Breast epithelium (tissue), 4 donors: ENCODE measurements at regions not wholly inside any gene's neighbourhood (a gene's known extent, or its start where the extent isn't known, plus 50 kb on each side); places are given as distances from the start of the nearest gene placed in this dataset.

ENCODE experiments used
- DNase-seq, 2 donors: peaks; one replicate each; pipeline ENCODE4 v3.0.0-alpha.2; 2019; ENCODE audit warnings: low spot score in 2 of 2
- H3K27ac ChIP-seq, 2 donors: fragments of 200-600 bp; sonication (generic) in 1 of 2; one replicate each; pipeline ENCODE4 v1.5.1; 2016 to 2019; ENCODE audit warnings: mild to moderate bottlenecking in 1 of 2
- H3K27me3 ChIP-seq, 2 donors: fragments of 200-600 bp; sonication (generic) in 1 of 2; one replicate each; pipeline versions ENCODE4 v1.5.1 to v1.6.0; 2017 to 2019; ENCODE audit warnings: control low read depth in 1 of 2, mild to moderate bottlenecking in 1 of 2
- H3K36me3 ChIP-seq: fragments of 200-600 bp; one replicate; pipeline ENCODE4 v1.5.1; 2019
- H3K4me1 ChIP-seq, 2 donors: fragments of 200-600 bp; sonication (generic); one replicate each; pipeline ENCODE4 v1.5.1; 2016 to 2019; ENCODE audit warnings: control low read depth in 1 of 2
- H3K4me3 ChIP-seq, 3 donors: fragments of 200-600 bp; sonication (generic); 1 replicate in 2 of 3; 2 replicates in 1 of 3; pipeline ENCODE4 v1.5.1; 2016 to 2019; ENCODE audit warnings: mild to moderate bottlenecking in 3 of 3, moderate library complexity in 2 of 3
- H3K9me3 ChIP-seq, 2 donors: fragments of 200-600 bp; sonication (generic) in 1 of 2; one replicate each; pipeline ENCODE4 v1.5.1; 2016 to 2019; ENCODE audit warnings: control low read depth in 1 of 2
- CTCF ChIP-seq, 3 donors: fragments of 450-650 bp; IDR thresholded peaks; one replicate each; pipeline ENCODE4 v1.5.1; 2016 to 2017; ENCODE audit warnings: antibody characterized with exemption in 3 of 3, mild to moderate bottlenecking in 3 of 3, moderate library complexity in 3 of 3
- POLR2A ChIP-seq: fragments of 450-650 bp; IDR thresholded peaks from one replicate; pipeline ENCODE4 v1.6.1; 2016; ENCODE audit warnings: antibody characterized with exemption, mild to moderate bottlenecking, moderate library complexity
- POLR2AphosphoS5 ChIP-seq, 3 donors: sonication (generic); formaldehyde crosslinking; IDR thresholded peaks; one replicate each; pipeline ENCODE4 v1.6.1; 2017; ENCODE audit warnings: antibody characterized with exemption in 3 of 3
- intact Hi-C: fragments of 100-400 bp; cut with DNase I; formaldehyde crosslinking; loops from one replicate; pipeline ENCODE4 v1.15.1; 2023; ENCODE audit warnings: low total_unique reads

DNA sequence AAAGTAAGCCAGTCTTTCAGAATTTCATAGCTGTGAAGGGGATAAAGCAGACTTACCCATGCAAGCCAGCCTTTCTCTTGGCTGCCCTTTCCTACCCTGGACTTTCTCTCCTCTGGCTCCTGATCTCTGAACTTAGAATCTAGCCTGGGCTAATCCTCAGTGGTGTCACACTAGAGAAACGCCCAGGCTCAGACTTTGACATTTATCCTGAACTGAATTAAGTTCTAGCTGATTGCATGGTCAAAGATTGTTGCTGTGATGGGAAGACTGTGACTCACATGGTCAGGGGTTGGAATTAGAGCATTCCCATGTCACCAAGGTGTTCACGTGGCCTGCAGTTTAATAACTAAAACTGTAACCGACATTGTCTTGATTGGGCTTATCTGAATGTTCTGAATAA lies 469.5 kb upstream of the FAT1 start:
- no peaks in the 10 kb centered on the region for H3K36me3 ChIP-seq
- no peak for DNase-seq
- H3K27me3 ChIP-seq: no peaks in the 10 kb centered on the region
- H3K27ac ChIP-seq: no peak overlapping the region
- no peak overlapping the region for H3K4me3 ChIP-seq
- intact Hi-C loops: no loop called here
- H3K9me3 ChIP-seq: no peaks in the 10 kb centered on the region
- TF ChIP-seq POLR2AphosphoS5 (IDR thresholded peaks at IDR 0.05): no peak
- TF ChIP-seq CTCF (IDR thresholded peaks at IDR 0.05): no peak
- no peak for TF ChIP-seq POLR2A
- no peaks in the 10 kb centered on the region for H3K4me1 ChIP-seq

GRCh38 chr4:187204389-187204918 lies 480.8 kb upstream of the FAT1 start:
- H3K4me3 ChIP-seq: no peak overlapping the region
- H3K36me3 ChIP-seq: no peaks in the 10 kb centered on the region
- H3K27me3 ChIP-seq: no peaks in the 10 kb centered on the region
- intact Hi-C loops: no loop called here
- H3K9me3 ChIP-seq: peaks cover 3 to 5% of the 10 kb centered on the region in 2 donors
- peak; percentile 35 to 53 for DNase-seq
- TF ChIP-seq POLR2A (no peak), CTCF (IDR thresholded peaks at IDR 0.05) (no peak), POLR2AphosphoS5 (IDR thresholded peaks at IDR 0.05) (no peak)
- no peak overlapping the region for H3K27ac ChIP-seq
- H3K4me1 ChIP-seq: peaks cover 0 to 5% of the 10 kb centered on the region in 2 donors

- Histone ChIP-seq H3K27ac (no peak overlapping the region), H3K4me3 (no peak overlapping the region), H3K36me3 (no peaks in the 10 kb centered on the region), H3K4me1 (peaks cover 0 to 12% of the 10 kb centered on the region in 2 donors), H3K27me3 (no peaks in the 10 kb centered on the region), H3K9me3 (no peaks in the 10 kb centered on the region)
- no peak for DNase-seq
- TF ChIP-seq CTCF (IDR thresholded peaks at IDR 0.05): no peak
- intact Hi-C loops: no loop called here
Observed at GRCh38 chr4:187207931-187208330, 484.3 kb upstream of the FAT1 start.

GRCh38 chr4:187208651-187209050 lies 485.0 kb upstream of the FAT1 start:
- H3K27me3 ChIP-seq: no peaks in the 10 kb centered on the region
- H3K27ac ChIP-seq: no peak overlapping the region
- TF ChIP-seq POLR2AphosphoS5 (IDR thresholded peaks at IDR 0.05) (no peak), POLR2A (no peak)
- intact Hi-C loops: no loop called here
- peaks cover 0 to 11% of the 10 kb centered on the region in 2 donors for H3K4me1 ChIP-seq
- DNase-seq: no peak
- no peaks in the 10 kb centered on the region for H3K36me3 ChIP-seq
- no peaks in the 10 kb centered on the region for H3K9me3 ChIP-seq
- no peak overlapping the region for H3K4me3 ChIP-seq

DNA sequence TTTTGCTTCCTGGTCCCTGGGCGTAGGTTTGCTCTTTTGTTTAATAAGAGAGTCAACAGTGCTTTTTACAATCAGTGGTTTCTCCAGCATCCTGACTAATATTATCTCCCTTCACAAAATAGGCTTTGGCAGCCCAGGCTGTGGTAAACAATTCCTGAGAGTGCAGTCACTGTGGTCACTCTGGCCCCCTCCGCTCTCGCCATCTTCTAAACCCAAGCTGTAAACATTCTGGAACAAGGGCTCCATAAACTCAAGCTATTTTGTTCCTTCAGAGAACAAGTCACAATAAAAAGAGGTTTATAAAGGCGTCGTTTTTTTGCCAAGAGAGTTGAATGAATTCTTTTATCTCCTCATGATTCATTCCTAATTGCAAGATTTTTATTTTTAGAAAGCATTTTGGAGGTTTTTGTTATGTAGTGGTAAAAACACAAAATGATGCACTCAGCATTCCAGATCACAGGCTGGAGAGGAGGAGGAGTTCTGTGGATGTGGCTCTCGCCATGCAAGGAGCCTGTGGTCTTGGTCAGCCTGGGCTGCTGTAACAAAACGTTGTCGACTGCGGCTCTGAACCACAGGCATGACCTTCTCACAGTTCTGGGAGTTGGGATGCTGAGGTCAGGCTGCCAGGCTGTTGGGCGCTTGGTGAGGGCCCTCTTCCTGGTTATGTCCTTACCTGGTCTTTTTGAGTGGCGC lies 486.4 kb upstream of the FAT1 start:
- H3K9me3 ChIP-seq: no peaks in the 10 kb centered on the region
- TF ChIP-seq POLR2A (no peak), POLR2AphosphoS5 (IDR thresholded peaks at IDR 0.05) (no peak), CTCF (IDR thresholded peaks at IDR 0.05) (no peak)
- no peak overlapping the region for H3K4me3 ChIP-seq
- H3K27ac ChIP-seq: peak overlapping the region; percentile 51 to 68
- no peaks in the 10 kb centered on the region for H3K36me3 ChIP-seq
- intact Hi-C loops: no loop called here
- H3K4me1 ChIP-seq: peaks cover 0 to 8% of the 10 kb centered on the region in 2 donors
- H3K27me3 ChIP-seq: no peaks in the 10 kb centered on the region
- DNase-seq: peak in 1 of 2 donors; percentile 64
